Endothelial cell of hepatic sinusoid (primary cell): ENCODE measurements at regions not wholly inside any gene's neighbourhood (a gene's known extent, or its start where the extent isn't known, plus 50 kb on each side); places are given as distances from the start of the nearest gene placed in this dataset.
"Not testable (repeated sequence)": the region's sequence is repeated elsewhere in the genome, so short reads cannot be mapped to it uniquely, and the experiment has no call there.

Experiments used
- in situ Hi-C: cut with HindIII; loops from 2 replicates; pipeline ENCODE4 v1.10.0; 2017; ENCODE audit warnings: low sequenced_read_pairs

DNA sequence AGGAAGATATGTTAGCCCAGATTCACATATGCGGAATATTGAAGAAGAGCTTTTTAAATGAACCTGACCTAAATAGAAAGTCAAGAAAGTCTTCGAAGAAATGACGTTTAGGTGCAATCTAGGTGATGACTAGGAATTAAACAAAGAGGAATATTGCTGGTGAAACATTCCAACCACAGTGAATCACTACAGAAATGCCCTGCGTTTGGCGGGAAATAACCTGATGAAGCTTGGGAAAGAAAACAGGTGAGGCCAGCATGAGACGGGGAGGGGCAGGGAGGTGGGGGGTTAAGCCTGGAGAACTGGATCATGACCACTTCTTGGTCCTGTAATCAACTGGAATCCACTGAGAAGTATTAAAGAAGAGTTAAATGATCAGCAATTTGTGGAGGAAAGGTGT is 299.4 kb upstream of the VSTM2A start:
- in situ Hi-C loops, result loop anchor here (25.0 kb wide), 1 partner anchor 95 kb away; no protein-coding TSS in a partner anchor

DNA sequence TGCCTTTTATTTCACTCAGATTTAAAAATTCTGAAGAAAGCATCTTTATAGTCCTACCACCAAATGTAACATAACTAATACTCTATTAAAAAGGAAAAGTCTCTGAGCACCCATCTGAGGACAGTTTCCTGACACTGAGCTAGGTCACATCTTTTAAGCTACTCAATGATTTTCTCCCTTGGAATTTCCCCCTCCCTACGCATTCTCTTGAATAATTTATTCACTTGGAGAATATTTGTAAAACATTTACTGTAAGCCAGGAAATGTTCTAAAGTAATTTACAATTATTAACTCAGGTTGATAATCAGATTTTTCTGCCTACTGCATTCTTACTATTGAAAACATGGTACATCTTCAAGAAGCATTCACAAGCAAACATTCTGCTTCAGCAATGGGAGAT is 297.2 kb upstream of the VSTM2A start:
- in situ Hi-C loops, result loop anchor here (25.0 kb wide), 1 partner anchor 92 kb away; no protein-coding TSS in a partner anchor

DNA sequence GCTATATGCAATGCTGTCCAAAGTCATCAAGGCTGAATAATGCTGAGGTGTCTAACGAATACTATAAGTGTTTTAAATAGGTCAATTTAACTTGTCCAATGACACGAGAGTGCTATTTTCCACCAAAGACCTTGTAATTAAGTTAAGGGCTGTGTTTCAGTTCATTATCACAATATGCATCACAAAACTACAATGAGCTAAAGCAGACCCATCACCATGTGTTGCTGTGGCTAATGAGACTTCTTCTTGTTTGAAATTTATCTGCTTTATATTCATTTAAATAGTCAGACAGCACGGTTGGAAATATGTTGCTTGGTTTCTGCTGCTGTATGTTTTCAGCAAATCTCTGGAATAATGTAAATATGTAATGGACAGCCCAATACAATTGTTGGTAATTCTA is 292.5 kb upstream of the VSTM2A start:
- in situ Hi-C loops, result loop anchor here (25.0 kb wide), 1 partner anchor 88 kb away; no protein-coding TSS in a partner anchor

DNA sequence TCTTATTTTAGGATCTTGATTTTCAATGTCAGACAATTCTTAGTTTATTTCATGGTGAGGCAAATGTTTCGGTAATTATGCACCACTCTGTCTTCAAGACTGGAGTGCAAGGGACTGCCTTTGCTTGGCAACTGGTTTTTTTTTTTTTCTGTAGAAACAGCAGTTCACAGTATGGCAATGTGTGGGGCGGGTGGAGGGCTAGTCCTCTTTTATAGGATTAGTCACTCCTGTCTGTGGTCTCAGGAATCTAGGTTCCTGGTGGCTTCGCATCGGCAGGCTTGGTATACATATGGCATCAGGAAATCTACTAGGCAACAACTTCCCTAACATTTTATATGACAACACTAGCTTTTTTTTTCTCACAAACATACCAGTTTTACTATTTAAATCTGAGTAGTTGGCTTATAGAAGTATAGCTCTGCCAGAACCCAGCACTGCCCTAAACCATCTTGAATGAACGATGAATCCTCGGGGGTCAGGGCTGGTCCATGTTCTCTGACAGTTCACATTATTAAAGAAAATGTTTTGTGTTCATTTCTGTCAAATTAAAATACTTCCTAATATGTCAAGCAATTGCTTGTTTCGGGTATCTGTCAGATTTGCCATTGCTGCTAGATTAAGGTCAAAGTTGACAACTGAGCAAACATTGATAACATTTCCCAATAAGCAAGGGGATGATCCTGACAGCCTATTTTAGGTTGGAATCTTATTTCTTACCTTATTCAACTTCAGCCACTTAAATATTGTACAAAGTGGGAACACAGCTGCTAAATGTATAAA is 289.7 kb upstream of the VSTM2A start:
- in situ Hi-C loops, result no loop called here

DNA sequence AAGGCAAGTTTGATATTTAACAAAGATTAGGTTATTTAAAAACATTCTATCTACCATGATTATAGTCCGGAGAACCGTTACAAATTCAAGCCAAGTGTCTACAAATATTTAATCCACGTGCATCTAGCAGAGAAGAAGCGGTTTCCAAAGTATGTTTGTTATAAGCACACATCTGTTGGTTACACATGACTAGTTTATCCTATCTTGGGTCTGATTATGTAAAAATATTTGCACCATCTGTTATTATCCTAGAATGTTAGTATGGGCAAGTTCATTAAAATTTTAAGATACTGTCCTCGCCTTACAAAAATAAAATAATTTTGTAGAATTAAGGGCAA is 289.2 kb upstream of the VSTM2A start:
- in situ Hi-C loops, result no loop called here

DNA sequence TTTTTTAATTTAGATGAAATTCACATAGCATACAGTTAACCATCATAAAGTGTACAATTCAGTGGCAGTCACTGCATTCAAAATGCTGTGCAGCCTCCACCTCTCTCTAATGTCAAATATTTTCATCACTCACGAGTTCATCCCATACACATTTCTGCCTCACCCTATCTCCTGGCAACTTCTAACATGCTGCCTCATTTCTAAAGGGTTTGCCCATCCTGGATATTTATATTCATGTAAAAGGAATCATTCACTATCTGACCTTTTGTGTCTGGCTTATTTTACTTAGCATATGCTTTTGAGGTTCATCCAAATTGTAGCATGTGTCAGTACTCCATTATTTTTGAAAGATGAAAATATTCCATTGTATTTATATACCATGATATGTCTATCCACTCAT is 286.9 kb upstream of the VSTM2A start:
- in situ Hi-C loops, result no loop called here

DNA sequence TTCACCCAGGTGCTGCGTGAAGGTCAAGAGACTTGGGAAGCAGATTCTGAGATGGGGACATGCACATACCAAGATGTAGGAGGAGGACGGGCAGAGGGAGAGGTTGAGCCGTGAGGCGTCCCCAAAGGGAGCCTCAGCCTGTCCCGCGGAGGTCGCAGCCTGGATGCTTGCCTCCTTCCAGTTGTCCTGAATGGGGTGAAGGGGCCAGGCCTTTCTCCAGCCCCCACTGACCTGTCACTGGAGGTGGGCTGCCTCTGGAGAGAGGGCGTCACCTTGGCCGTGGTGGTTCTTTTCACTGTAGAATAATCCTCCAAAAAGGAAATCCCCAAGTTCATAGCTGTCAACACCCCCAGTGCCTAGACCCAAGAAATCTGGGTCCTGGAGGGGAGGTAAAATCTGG is 283.0 kb upstream of the VSTM2A start:
- in situ Hi-C loops, result no loop called here

DNA sequence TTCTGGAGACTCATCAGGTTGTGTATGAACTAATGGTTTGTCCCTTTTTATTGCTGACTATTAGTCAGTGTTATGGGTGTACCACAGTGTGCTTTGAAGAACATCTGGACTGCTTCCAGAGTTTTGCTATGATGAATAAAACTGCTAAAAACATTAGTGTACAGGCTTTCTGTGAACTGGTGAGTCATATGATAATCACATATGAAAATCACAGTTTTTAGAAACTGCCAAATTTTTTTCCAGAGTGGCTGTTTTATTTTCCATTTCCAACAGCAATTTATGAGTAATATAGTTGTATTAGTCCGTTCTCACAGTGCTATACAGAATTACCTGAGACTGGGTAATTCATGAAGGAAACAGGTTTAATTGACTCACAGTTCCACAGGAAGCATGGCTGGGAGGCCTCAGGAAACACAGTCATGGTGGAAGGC is 281.2 kb upstream of the VSTM2A start:
- in situ Hi-C loops, result no loop called here

DNA sequence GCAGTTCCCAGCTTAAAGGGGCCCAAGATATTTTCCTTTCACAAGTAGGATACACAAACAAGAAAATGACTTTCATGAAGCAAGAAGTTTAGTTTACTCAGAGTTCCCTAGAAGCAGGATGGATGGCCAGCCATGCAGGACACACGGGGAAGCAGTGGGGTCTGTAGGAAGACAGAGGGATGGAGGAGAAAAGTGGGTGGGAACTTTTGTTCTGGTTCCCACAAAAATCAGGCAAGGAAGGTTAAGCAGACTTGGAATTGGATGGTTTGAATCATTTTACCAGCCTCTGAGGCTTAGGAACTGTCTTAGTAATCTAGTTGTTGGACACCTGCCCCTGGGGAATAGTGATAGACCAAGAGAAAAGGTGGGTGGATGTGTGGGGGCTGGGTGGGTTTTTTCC is 263.3 kb upstream of the VSTM2A start:
- in situ Hi-C loops, result no loop called here

DNA sequence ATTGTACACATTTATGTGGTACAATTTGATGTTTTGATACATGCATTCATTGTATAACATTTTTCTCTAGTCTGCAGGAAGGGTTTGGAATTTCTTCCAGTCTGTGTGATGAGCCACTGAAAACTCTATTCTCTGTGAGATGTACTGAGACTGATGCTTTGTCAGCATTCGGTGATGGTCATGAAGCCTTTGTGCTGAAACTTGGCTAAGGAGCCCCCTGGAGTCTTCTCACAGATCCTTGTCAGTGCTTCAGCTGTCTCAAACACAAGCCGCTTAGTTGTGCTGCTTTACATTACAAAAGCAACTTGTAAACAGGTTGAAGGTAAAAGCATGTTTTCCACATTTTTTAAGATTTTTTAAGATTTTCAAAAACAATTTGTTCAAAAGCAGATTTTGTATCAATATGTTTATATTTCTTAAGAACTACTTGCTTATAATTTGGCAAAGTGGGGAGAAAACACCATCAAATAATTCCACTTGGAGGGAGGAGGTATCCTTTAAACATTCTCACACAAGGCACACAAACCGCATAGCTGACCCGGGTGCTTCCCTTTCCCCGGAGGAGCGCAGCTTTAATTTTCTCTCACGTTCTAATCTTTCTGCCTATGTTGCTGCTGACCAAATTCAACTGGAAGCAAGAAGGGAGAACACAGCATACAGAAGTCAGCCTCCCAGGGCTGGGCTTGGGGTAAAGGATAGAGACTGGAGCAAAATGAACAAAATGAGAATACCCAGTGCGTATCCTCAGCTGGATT is 249.8 kb upstream of the VSTM2A start:
- in situ Hi-C loops, result no loop called here

DNA sequence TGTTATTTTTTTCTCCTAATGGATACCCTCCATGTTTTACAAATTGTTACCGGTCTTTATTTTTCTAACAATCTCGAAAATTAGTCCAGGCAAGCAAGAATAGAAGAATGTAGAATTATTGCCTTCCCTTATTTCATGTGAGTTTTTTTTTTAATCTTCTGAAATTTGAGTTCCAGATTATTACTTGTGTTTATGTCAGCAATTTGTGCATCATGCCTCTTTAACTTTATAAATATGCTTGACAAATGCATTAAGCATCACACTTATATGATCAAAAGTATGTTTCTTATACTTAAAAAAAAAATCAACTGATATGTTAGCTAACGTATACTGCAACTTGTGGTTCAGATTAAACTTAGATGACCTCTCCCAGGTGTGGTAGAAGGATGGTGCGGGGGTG is 242.7 kb upstream of the VSTM2A start:
- in situ Hi-C loops, result no loop called here

DNA sequence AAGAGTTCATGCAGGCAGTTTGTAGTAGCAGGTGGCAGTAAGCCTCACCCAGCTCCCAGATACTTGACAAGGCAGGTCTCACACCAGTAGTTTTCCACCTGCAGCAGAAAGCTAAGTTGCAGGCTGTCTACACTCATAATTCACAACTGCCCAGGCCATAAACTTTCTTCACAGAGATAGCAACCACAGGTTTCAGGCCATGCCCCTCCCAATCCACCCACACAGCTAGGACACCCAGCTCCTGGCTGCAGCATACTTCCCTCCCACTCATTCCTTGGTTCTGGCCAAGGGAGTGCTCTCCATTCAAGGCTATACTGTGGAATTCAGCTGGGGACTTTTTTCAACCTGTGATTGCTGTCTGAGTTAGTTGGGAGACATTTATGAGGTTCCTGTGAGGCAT is 226.2 kb upstream of the VSTM2A start:
- in situ Hi-C loops, result not testable (repeated sequence)

DNA sequence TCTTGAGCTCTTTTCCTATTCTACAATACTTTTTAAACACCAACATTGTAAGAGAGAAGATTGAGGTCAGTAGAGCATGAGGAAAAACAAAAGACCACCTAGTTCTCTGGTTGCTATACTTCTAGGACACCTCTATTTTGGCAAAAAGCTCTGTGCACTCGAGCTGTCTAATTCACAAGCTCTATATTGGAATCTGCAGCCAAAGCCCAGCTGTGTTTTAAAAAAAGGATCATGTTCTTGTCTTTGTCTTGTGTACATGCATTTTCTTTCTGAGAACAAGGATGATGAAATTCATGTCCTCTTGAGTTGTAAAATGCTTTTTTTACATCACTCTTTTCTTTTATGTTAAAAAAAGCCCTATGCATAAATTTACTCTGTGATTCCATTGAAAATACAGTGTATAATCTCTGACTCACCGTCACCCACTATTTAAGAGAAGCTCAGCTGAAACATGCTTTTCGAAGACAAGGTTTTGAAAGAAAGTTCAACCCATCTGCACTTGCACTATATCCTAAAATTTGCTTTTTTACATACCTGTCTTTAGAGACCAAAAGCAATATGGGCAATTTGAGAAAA is 215.5 kb upstream of the VSTM2A start:
- in situ Hi-C loops, result loop anchor here (25.0 kb wide), 1 partner anchor 89 kb away; no protein-coding TSS in a partner anchor

DNA sequence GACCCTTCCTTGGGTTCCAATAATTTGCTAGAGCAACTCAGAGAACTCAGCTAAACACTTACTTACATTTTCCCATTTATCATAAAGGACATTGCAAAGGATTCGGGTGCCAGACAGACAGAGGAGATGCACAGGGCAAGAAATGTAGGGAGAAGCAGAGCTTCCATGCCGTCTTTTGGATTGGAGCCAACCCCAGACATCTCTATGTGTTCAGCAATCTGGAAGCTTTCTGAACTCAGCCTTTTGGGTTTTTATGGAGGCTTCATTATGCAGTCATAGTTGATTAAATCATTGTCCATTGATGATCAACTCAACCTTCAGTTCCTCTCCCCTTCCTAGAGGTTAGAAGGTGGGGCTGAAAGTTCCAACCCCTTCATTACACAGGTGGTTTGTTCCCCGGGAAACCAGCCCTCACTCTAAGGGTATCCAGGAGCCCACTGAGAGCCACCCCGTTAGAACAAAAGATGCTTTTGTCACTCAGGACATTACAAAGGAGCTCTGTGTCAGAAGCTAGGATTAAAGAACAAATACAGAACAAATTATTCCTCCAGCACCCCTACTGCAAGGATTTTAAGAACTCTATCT is 211.9 kb upstream of the VSTM2A start:
- in situ Hi-C loops, result loop anchor here (25.0 kb wide), 1 partner anchor 93 kb away; no protein-coding TSS in a partner anchor

DNA sequence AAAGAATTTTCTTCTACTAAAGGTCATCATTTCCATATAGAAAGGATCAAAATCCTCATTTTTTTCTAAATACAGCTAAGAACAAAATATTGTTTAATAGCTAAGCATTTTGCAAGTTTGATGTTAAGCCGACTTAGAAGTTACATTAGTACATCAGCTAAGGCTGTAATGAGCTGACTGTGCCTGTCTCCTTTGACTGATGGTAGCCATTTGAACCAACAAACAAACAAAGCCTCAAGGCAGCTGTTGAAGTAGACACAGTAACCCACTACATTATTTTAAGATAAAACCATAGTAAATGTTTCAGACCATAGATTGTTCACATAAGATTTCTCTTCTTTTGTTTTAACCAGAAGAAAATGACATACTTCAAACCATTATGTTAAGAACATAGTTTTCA is 210.9 kb upstream of the VSTM2A start:
- in situ Hi-C loops, result loop anchor here (25.0 kb wide), 1 partner anchor 94 kb away; no protein-coding TSS in a partner anchor

DNA sequence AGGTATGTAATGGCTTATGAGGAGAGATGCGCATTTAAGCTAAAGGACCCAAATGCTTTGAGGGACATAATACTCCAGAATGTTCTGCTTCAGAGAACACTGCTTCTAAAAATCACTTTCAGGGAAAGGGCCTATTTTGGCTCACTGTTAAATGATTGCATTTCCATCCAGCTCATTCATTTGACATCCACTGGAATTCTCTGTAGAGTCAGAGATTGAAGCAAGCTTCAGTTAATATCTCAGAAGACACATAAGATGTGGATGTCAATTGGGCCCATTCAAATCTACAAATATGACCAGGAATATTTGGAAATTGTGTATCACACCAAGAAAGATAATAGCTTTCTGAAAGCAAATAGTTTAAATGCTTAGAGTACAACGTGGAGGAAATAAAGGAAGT is 209.9 kb upstream of the VSTM2A start:
- in situ Hi-C loops, result loop anchor here (25.0 kb wide), 1 partner anchor 95 kb away; no protein-coding TSS in a partner anchor

DNA sequence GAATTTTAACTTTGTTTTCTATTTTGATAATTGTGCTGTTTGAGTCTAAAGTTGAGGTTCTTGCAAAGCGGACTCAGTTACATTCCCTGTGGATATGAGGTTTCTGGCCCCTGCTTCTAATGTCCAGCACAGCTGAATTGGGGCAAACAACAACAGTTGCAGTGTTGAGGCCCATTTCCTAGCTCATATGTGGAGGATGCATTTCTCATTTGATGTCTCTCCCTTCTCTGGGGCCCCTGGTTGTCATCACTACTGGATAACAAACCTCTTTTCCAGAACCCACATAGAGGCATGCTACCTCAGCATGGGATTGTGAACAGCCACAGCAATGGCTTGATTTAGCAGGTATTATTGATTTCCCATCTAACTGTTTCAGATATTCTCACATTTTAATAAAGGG is 208.2 kb upstream of the VSTM2A start:
- in situ Hi-C loops, result loop anchor here (25.0 kb wide), 1 partner anchor 97 kb away; no protein-coding TSS in a partner anchor

DNA sequence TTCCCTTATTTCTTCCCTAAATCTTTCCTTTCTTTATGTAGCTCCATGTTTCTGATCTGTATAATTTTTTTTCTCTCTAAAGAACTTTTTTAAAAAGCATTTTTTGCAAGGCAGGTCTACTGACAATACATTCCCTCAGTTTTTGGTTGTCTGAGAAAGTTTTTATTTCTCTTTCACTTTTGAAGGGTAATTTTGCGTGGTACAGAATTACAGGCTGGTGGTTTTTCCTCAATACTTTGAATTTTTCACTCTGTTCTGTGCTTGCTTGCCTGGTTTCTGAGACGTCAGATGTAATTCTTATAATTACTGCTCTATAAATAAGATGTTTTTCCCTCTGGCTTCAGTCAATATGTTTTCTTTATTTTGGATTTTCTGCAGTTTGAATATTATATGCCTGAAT is 205.4 kb upstream of the VSTM2A start:
- in situ Hi-C loops, result loop anchor here (25.0 kb wide), 1 partner anchor 99 kb away; no protein-coding TSS in a partner anchor

DNA sequence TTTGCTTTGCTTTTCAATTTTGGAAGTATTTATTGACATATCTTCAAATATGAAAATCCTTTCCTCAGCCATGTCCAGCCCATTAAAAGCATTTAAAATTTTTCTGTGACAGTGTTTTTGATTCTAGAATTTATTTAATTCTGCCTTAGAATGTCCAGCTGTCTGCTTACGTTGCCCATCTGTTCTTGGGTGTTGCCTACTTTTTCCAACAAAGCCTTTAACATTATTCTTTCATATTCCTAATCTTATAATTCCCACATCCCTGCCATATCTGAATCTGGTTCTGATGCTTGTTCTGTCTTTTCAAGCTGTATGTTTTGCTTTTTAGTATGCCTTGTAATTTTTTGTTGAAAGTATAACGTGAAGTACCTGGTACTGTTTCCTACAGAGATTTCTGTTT is 204.7 kb upstream of the VSTM2A start:
- in situ Hi-C loops, result loop anchor here (25.0 kb wide), 1 partner anchor 100 kb away; no protein-coding TSS in a partner anchor

DNA sequence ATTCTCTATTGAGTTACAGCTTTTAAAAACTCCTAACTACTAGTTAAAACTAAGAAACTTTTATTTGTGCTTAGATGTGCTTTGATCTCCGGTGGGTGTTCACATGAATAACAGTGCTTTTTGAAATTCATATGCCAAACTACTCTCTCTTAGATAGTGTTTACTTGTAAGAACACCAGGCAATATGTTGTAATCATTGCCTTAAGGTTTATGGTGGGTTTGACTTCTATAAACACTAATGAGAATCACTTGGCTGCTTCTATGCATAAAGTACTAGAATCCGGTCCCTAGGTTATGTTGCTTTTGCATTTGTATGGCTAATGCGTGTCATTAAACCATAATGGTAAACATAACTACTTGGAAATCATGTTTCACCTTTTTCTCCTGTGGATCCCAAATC is 203.9 kb upstream of the VSTM2A start:
- in situ Hi-C loops, result loop anchor here (25.0 kb wide), 1 partner anchor 101 kb away; no protein-coding TSS in a partner anchor

DNA sequence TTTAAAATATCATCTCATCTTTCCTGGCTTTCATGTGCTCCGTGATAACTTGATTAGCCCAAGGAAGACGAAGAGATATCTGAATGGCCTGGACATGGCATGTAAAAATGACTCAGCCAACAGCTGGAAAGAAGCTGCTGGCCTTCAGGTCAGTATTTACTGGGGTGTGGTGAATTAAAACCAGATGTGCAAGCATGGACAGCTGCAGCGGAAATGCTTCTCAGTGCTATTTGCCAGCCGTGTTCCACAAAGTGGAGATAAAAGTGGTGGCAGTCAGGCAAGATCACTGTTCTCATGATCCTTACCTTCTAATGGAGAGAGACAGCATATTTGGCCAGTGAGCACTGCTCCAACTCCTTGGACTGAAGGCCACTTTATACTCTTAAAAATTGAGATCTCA is 203.1 kb upstream of the VSTM2A start:
- in situ Hi-C loops, result loop anchor here (25.0 kb wide), 1 partner anchor 102 kb away; no protein-coding TSS in a partner anchor
